ENCODE measurements at regions not wholly inside any gene's neighbourhood (a gene's known extent, or its start where the extent isn't known, plus 50 kb on each side); places are given as distances from the start of the nearest gene placed in this dataset.

DNA sequence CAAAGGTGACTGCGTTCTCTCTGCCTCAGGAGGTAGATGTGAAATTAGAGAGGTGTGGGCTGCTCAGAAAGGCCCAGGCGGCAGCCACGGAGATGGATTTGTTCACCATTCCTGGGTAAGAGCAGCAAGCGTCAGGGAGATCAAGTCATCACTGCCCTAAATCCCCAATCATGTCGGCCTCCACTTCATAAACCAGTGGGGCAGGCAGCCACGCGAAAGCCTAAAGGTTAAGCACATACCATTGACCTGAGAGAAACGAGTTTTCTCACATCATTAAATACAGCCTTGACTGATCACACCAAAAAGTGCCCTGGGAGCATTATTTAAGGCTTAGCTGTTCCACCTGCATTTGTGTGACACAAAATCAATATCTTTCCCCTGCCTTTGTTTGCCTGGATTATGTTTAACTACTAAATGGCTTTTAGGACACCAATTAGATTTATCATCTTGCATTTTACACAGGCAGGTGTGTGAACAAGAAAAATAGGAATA, 50.7 kb upstream of the FOXB1 start:
- DNase-seq = no peak

DNA sequence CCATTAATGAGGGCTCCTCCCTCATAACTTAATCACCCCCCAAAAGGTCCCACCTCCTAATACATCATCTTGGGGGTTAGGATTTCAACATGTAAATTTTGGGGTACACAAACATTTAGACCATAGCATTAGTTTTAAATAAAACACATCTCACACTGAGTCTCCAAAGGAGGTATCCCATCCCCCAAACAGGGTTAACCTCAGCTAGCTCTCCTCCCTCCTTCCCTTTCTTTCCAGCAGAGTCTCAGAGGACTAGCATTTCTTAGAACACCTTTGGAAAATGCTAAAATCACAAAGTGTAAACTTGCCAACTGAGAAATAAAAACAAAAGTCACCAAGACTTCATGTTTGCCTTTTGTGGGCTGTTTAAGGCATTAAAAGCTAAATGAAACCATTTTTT, 51.2 kb upstream of the FOXB1 start:
- DNase-seq = no peak

DNA sequence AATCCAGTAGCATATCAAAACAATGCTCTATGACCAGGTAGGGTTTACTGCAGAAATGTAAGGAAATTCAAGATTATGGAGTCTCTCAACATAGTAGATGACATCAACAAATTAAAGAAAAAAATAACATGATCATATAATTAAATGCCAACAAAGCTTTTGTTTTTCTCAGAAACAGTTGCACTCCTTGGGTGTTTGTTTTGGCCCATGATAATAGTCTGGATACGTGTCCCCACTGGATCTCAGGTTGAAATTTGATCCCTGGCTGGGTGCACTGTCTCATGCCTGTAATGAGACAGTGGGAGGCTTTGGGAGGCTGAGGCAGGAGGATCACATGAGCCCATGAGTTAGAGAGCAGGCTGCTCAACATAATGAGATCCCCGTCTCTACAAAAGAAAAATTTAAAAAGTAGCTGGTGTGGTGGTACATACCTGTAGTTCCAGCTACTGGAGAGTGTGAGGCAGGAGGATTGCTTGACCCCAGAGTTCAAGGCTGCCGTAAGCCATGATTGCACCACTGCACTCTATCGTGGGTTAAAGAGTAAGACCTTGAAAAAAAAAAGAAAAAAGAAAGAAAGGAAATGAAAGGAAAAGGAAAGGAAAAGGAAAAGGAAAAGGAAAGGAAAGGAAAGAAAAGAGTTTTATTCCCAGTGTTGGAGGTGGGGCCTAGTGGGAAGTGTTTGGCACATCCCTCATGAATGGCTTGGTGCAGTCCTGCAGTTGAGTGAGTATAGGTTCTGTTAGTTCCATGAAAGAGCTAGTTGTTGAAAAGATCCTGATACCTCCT, 53.3 kb upstream of the FOXB1 start:
- DNase-seq = no peak

DNA sequence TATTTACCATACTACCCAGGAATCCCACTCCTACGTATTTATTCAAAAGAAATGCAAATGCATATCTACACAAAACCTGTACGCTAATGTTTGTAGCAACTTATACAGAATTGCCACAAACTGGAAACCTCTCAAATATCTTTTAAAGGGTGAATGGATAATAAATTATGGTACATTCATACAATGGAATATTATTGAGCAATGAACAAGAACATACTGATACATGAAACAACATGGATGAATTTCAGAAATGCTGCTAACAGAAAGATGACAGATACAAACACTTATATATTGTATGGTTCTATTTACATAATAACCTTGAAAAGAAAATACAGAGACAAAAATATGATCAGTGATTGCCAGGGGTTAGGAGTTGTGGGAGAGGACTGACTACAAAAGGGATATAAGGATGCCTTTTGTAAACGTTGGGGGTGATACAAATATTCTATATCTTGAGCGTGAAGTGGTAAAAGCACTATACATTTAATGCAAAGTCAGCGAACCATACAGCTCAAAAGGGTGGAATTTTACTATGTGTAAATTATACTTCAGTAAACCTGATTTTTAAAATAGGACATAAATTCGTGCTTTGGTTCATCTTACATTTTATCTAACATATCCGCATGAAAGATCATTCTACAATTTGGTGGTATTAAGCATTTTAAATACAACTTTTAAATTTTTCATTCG, 55.0 kb upstream of the FOXB1 start:
- no peak for DNase-seq

DNA sequence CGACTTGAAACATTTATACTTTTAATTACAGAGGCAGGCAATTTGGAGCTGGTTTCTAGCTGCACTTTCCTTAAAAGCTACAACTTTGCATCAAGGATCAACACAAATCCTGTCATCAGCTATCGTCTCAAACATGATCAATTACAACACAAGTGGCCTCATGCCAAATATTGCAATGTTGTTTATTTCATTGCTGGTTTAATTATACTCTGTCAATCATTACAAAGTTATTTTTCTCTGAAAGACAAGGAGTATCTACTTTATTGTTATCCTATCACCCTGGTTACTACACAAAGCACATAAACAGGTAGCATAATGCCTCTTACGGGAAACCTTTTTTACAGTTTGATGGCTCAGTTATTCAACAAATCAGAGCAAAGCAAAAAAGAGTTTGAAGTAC, 58.0 kb upstream of the FOXB1 start:
- no peak for DNase-seq

DNA sequence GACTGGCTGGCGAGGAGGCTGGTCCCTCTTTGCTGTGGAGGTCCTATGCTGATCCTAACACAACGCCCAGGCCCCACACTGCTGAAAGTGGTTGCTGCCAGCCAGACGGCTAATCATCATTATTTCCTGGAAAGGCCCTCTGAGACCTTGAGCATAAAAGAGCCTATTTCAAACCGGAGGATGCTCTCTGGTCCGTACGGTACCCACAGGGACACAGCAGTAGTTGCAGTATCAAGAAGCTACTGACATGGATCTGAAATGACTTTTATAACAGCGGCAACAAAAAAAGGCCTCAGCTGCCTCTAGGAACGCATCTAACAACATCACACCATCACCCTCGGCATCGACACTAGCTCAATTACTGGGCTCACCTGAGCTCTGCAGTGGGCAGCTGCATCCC, 59.1 kb upstream of the FOXB1 start:
- DNase-seq = no peak

DNA sequence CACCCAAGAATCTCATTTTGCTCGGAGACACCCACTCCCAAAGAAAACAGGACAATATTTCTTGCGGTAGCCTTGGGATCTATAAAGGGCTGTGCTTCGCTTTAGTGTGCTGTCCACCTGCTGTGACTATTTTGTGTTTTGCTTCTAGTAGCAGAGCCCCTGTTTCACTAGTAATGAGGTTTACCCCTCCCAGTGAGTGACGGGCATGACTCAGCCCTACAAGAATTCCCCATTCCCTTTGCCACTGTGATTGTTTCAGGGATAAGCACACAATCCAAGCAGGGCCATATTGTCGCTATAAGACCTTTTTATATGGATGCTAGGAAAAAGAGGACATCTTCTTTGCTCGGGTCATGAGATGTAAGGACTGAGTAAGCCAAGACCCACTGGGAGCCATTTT, 62.5 kb upstream of the FOXB1 start:
- no peak for DNase-seq

DNA sequence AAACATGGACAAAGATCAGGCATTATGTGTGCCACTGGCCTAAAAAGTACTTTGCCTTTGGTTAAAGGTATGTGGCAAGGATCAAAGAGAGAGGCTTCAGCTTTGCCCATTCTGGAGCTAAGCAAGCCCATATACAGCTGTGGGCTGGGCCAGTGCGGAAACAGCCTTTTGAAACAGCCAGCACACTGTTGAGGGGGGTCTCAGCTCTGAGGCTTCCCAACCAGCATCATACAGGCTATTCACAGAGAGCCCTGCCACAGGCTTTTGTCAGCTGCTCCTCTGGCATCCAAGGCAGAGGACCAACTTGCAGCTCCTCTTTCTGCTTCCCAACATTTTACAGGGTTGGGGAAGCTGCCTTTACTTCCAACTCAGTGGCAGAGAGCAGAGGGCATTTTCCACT, 63.2 kb upstream of the FOXB1 start:
- no peak for DNase-seq

DNA sequence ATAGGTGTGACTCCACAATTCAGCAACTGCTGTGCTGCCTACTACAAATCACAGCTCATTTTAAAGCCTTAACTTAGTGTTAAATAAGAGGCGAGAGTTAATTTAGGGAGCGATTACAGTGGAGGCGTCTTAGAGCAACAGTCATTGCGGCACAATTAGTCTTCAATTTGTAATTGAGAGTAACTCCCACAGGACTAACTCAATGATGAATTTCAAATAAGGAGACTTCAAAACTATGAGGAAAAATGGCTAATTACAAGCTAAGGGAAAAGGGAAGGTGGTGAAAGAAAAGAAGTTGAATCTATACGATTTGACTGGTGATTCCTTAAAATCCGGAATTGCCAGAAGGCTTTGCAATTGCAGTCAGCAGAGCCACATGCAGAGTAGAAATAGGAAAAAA, 63.7 kb upstream of the FOXB1 start:
- DNase-seq = no peak

DNA sequence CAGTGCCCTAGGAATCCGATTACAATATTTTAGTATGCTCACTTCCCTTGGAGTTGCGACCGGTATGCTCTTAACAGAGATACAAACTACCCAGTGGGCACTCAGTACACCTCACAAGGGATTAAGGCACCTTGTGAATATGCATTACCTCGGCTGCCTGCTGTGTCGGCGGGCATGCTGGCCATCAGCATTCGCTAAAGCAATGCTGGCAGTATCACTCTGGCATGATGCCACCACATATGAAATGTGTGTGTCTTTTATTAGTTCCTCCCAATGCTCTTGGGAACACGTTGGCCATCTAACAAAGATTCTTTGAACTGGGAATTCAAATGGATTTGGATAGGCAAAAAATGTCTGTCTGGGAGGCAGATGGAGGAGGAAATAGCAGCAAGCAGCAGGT, 67.4 kb upstream of the FOXB1 start:
- no peak for DNase-seq

DNA sequence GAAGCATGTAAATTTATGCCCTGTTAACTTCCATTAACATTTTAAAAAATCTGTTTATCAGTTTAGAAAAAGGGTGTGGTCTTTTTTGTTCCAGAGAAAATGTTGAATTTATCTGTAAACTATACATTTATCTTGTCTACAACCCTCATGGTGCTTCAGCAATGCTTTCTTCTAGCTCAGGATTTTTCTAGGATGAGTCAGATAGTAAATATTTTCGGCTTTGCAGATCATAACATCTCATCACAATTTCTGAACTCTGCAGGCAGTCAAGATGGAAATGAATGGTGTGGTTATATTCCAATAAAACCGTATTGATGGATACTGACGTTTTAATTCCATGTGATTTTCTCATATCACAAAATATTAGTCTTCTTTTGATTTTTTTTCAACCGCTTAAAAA, 70.5 kb upstream of the FOXB1 start:
- no peak for DNase-seq

DNA sequence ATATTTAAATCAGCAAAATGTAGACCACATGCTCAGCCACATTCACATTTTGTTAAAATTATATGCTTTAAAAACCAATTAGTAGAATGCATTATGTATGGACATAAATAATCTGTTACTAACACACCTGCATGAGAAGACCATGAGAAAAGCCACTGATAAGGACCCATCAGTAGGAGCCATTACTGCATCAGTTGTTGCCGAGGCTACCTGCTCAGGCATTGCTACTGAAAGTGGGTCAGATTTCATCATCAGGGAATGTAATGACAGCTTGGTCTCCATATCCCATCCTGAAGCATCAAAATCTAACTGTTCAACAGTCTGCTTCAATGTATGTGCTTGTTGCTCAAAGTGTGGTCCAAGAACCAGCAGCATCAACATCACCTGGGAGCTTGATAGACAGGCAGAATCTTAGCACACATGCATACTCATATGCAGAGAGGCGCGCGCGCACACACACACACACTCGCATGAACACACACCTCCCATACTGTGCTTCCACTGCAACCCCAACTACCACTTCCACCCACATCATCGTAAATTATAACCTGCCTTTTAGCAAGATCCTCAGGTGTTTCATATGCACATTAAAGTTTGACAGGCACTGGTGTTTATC, 72.4 kb upstream of the FOXB1 start:
- DNase-seq = no peak

DNA sequence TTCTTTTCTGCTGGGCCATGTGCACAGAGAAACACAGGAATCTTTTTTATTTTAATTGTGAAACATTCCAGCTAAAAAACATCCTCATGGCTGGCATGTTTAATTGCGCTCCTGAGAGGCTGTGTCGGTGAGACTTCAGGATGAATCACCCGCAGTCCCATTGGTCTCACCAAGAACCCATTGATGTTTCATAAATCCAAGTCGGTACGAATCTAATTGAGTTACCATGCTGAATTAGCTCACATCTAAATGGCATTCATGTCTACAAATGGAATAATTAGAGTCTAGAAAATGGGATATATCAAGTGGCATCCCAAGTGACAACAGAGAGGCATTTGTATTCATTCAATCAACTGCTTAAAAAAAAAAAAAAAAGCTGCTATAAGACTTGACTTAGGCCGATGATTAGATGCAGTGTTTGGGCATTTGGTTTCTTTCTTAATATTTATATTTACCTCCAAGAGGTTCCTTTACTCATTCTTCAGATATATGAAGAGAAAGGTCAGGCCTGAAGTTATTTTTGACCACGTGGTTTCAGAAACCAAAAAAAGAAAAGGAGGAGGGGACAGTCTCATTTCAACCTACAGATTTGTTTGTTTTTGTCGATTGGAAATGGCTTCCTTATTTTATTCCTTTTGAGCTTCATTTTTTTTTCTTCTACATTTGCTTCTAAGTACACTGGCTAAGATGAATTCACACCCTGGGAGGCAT, 79.1 kb upstream of the FOXB1 start:
- no peak for DNase-seq

DNA sequence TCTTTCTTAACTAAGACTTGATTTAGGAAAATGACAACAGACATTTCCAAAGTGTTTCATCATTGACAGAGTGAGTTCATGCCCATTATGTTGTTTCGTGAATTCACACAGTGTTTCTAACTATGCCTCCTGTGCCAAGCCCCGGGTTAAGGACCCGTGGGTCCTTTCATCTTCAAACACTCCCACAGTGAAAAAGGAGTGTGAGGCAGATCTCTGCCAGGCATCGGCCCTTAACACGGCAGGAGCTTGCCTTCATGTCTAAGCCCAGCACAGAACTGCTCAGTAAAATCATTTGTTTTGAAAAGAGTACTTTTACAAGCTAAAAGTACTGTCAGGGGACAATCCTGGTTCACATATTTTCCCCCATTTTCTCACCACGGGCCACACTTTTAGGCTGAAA, 80.0 kb upstream of the FOXB1 start:
- no peak for DNase-seq

DNA sequence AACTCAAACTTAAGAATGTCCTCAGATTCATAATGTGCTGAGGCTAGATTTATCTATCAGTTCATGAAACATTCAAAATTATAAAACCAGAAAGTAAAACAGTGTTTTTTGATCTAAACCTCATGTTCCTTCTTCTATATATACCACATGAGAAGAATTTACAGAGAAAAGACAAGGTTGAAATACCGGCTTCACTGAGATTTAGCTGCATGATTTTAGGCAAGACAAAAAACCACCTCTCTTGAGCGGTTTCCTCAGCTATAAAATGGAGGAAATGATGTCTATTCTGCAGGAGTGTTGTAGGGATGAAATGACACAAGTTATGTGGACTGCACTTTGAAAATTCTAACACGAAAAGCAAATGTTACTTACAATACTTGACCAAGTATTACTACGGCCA, 80.6 kb upstream of the FOXB1 start:
- DNase-seq = no peak

DNA sequence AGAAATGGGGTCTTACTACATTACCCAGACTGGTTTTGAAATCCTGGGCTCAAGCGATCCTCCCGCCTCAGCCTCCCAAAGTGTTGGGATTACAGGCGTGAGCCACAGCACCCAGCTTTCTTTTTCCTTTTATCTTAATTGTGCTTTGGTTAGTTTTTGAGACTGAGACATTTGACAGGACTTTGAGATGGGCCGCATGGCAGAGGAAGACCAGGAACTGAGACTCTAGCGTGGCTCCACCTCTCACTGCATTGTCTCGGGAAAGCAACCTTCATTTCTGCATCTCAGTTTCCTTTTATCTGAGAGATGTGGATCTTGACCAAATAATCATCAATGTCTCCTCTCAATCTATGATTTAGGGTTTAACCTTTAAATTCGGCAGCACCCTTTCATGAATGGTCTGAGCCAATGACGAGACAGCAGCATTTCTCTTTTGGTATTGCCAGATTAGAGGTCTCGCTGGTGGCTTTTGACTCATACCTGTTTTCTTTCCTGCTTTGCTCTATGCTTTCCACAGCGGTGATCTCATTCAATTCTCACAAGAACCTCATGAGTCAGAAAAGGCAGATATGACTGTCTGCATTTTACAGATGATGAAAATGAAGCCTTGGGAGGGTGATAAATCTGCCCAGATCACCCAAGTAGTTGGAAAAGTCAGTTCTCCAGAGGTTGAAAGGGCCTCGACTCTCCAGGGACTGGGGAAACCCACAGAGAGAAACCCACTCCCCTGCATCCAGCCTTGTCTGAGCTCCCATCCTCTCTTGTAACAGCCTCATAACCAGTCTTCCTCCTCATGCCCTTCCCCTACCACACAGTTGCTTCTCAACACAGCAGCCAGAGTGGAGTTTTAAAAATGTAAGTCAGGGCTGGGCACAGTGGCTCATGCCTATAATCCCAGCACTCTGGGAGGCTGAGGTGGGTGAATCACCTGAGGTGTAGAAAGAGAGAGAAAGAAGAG, 84.8 kb upstream of the FOXB1 start:
- DNase-seq = no peak

DNA sequence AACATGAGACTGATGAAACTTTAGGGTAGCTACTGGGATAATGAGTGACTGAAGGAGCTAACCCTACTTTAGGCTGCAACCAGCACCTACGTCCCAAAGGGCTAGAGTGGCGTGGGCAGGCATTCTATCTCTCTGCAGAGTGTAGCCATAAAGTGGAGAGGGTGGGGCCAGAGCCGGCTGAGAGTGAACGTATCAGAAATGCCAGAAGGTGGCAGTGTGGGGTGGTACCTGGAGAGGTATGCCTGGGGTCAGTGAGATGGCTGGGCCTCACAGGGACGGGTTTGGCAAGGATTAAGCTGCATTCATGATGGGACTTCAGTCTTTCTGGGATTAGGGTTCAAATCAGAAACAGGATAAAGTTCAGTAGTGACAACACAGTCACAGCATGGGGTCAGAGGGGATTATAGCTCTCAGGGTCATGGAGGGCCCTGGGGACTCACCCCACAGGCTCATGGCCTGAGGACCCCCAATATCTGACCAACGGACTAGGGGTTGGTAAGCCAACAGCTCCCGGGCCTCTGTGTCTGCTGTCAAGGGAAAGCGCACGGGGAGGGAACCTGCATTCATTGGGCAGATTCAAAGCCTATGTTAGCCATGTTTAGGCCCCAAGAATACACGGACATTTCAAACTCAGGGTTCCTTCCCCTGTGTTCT, 86.5 kb upstream of the FOXB1 start:
- no peak for DNase-seq

DNA sequence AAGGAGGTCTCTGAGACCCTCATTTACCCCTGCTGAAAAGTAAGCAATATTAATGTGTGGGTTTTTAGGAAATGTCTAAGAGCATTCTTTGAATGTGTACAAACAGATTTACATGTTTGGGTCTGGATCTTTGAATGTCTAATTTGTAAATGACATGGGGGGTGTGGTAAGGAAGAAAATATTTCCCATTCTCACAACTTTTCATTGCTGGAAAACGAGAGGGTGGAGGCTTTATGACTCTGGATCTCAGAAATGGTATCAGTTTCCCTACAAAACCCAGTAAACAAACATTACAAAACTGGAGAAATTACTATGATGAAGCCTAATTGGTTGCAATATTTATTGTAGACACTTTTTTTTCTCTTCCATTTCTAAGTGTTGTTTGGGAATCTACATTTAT, 98.1 kb upstream of the FOXB1 start:
- no peak for DNase-seq

DNA sequence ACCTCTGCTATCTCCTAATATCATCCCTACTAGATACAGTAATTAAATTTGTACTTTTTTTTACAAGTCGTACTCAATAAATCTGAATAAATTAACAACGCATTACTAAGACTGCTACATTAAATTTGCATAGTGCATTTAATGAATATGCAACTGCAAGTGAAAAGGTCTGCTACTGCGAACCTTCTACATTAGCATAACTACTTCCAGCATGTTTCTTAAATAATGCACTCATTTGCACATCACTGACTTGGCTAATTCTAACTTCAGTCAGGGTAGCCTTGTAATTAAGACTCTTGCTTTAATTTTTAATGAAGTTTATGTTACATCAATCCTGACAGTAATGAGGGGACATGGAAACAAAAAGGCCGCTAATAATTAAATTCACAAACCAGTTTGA, 98.9 kb upstream of the FOXB1 start:
- DNase-seq = no peak

DNA sequence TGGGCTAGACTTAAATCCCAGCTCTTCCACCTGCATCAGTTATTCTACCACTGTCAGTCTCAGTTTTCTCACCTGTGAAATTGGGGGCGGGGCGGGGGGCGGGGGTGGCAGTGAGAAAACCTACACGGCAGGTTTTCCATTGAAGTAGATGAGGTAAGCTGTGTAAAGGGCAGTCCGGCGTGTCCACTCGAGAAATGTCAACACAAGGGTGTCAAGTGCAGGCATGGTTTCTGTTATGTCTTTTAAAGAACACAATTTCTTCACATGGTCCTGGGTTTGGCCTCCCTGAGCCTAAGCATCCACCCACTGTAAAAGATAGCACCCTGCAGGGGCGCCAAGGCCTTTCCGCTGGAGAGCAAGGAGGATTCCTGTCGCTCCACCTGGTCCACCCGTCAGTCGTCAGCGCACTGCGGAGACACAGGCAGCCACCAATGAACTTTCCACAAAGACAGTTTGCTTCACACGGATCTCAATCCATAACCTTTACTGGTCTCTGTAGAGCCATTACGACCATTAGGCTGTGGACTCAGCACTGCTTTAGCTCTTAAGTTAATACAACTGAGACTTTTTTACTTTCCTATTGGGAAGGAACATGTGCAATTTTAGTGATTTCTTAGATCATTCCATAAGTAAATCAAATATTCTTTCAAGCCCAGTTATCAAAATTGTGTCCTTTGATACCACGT, 99.5 kb upstream of the FOXB1 start:
- DNase-seq = no peak

DNA sequence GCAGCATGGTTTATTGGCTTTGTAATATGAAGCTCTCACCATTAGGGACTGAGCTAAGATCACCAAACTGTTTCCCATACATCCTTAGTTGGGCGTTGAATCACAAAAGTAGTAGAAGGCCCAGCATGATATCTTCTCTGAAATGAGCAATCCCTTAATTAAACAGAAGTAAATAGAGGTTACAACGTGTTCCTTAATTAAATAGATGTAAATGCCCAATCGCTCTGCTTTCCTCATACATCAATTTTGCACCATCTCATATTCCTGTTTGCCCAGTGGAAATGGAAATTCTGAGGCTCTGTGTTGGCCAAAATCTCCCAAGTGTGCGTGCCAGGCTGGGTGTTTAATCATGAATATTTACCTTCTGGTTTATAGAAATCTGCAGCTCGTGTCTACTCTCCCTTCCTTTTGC, 107.4 kb upstream of the FOXB1 start:
- DNase-seq = no peak
